ENCODE measurements at regions not wholly inside any gene's neighbourhood (a gene's known extent, or its start where the extent isn't known, plus 50 kb on each side); places are given as distances from the start of the nearest gene placed in this dataset.

DNA sequence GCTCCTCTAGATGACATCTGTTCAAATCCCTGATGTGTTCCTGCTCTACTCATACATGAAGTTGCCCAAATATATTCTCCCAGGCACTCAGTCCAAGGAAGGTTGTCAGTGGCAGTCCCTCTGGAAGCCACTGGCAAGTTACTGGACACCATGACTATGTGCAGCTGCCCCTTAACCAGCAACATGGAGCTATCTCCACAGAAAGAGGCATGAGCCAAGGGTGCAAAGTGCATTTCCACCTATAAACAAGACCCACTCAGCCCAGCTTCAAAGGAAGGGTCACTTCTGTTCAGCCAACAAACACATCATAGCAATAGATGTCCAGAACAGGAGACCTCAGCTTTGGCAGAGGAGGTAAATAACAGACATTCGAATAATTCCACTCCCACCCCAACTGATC is 217.6 kb upstream of the PMEPA1 start:
- no peak overlapping the region for H3K27ac ChIP-seq (ENCODE audit: low read depth in 1 of 2, low read length in 1 of 2)
- H3K4me3 ChIP-seq (ENCODE audit: low read length in 2 of 2), result no peak overlapping the region
- H3K4me1 ChIP-seq (ENCODE audit: control insufficient read depth in 2 of 2, insufficient read depth in 2 of 2, low read length in 2 of 2), result no peaks in the 10 kb centered on the region
- H3K9me3 ChIP-seq (ENCODE audit: control insufficient read depth in 2 of 2, insufficient read depth in 1 of 2, low read length in 1 of 2), result no peaks in the 10 kb centered on the region
- H3K36me3 ChIP-seq (ENCODE audit: control insufficient read depth in 2 of 2, insufficient read depth in 2 of 2, low read length in 1 of 2), result no peaks in the 10 kb centered on the region
- H3K27me3 ChIP-seq (ENCODE audit: control insufficient read depth in 2 of 2, insufficient read depth in 1 of 2, low read length in 1 of 2), result no peaks in the 10 kb centered on the region
- DNase-seq (ENCODE audit: low read depth in 6 of 9, low spot score in 9 of 9), result no peak
- WGBS, result 98% methylated on average over 1 of the region's 1 CpG

DNA sequence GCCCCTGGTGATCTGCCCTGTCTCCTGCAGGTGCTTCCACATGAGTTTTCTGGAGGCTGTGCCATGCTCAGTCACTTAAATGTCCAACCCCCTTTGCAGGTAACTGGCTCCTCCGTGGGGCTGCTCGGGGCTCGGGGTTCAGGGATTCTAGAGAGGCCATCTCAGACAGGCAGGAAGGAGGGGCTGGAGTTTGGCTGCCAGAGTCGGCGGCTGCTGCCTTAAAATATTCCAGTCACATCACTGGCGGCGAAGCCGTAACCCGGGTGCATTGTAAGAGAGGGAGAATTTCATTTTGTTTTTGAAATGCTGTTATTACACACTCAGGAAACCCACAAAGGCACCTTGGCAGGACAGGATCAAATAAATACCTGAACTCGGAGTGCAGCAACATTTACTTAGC is 212.9 kb upstream of the PMEPA1 start:
- WGBS, result 89% methylated on average over 10 of the region's 10 CpGs
- H3K27me3 ChIP-seq (ENCODE audit: control insufficient read depth in 2 of 2, insufficient read depth in 1 of 2, low read length in 1 of 2), result no peaks in the 10 kb centered on the region
- no peak for DNase-seq (ENCODE audit: low read depth in 6 of 9, low spot score in 9 of 9)
- no peak overlapping the region for H3K4me3 ChIP-seq (ENCODE audit: low read length in 2 of 2)
- H3K9me3 ChIP-seq (ENCODE audit: control insufficient read depth in 2 of 2, insufficient read depth in 1 of 2, low read length in 1 of 2), result no peaks in the 10 kb centered on the region
- H3K36me3 ChIP-seq (ENCODE audit: control insufficient read depth in 2 of 2, insufficient read depth in 2 of 2, low read length in 1 of 2), result no peaks in the 10 kb centered on the region
- H3K27ac ChIP-seq (ENCODE audit: low read depth in 1 of 2, low read length in 1 of 2), result no peak overlapping the region
- no peaks in the 10 kb centered on the region for H3K4me1 ChIP-seq (ENCODE audit: control insufficient read depth in 2 of 2, insufficient read depth in 2 of 2, low read length in 2 of 2)

DNA sequence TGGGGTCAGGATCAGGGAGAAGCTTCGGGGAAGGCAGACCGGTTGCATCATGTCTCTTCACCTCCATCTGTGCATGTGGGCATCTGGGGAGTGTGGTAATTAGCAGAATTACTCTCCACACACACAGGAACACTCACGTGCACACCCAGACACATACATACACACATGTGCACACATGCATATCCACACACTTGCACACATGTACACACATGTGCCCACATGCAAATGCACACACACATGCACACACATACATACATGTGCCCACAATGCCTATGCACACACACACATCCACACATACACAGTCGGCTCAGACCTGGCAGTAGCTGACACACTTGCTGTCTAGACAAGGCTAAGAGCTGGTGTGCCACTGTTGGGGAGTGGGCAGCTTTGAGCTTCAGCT is 212.3 kb upstream of the PMEPA1 start:
- DNase-seq (ENCODE audit: low read depth in 6 of 9, low spot score in 9 of 9), result no peak
- Histone ChIP-seq H3K36me3 (ENCODE audit: control insufficient read depth in 2 of 2, insufficient read depth in 2 of 2, low read length in 1 of 2) (no peaks in the 10 kb centered on the region), H3K4me3 (ENCODE audit: low read length in 2 of 2) (no peak overlapping the region), H3K27me3 (ENCODE audit: control insufficient read depth in 2 of 2, insufficient read depth in 1 of 2, low read length in 1 of 2) (no peaks in the 10 kb centered on the region), H3K27ac (ENCODE audit: low read depth in 1 of 2, low read length in 1 of 2) (no peak overlapping the region), H3K9me3 (ENCODE audit: control insufficient read depth in 2 of 2, insufficient read depth in 1 of 2, low read length in 1 of 2) (no peaks in the 10 kb centered on the region), H3K4me1 (ENCODE audit: control insufficient read depth in 2 of 2, insufficient read depth in 2 of 2, low read length in 2 of 2) (no peaks in the 10 kb centered on the region)
- WGBS, result 73% methylated on average over 4 of the region's 4 CpGs

DNA sequence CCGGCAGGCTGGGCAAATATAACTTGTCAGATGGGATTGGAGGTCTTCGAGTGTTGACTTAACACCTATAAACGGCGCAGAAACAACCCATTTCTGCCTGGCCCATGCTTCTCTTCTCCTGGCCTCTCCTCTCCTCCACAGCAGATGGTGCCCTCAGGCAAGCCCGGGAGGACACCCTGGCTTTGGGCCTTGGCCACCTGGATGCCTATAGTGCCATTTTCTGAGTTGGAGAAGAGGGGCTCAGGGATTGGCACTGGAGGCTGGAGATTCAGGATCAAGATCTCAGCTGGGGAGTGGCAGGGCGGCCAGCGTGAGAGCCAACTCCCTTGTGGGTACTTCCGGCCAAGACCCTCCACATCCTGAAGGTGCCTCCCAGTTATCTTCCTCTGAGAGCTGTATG is 211.9 kb upstream of the PMEPA1 start:
- no peaks in the 10 kb centered on the region for H3K27me3 ChIP-seq (ENCODE audit: control insufficient read depth in 2 of 2, insufficient read depth in 1 of 2, low read length in 1 of 2)
- no peak overlapping the region for H3K27ac ChIP-seq (ENCODE audit: low read depth in 1 of 2, low read length in 1 of 2)
- no peak overlapping the region for H3K4me3 ChIP-seq (ENCODE audit: low read length in 2 of 2)
- no peaks in the 10 kb centered on the region for H3K4me1 ChIP-seq (ENCODE audit: control insufficient read depth in 2 of 2, insufficient read depth in 2 of 2, low read length in 2 of 2)
- no peaks in the 10 kb centered on the region for H3K9me3 ChIP-seq (ENCODE audit: control insufficient read depth in 2 of 2, insufficient read depth in 1 of 2, low read length in 1 of 2)
- WGBS, result 89% methylated on average over 8 of the region's 8 CpGs
- DNase-seq (ENCODE audit: low read depth in 6 of 9, low spot score in 9 of 9), result no peak
- no peaks in the 10 kb centered on the region for H3K36me3 ChIP-seq (ENCODE audit: control insufficient read depth in 2 of 2, insufficient read depth in 2 of 2, low read length in 1 of 2)

DNA sequence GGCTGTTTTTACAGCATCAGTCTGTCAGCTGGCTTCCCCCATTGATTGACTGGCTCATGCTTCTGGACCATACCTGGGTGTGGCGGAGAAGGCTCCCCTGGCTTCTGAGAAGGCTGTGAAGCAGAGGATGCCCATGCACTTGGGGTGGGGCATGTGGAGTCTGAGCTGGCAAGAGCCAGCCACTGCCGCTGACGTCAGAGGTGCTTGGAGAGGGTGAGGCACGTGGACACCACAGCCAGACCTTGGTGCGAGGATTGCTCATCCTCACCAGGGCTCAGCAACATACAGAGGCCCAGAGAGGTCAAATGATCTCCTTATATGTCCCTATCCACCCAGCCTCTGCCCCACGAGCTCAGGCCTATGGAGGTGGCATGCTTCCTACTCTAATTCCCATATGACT is 211.2 kb upstream of the PMEPA1 start:
- no peaks in the 10 kb centered on the region for H3K4me1 ChIP-seq (ENCODE audit: control insufficient read depth in 2 of 2, insufficient read depth in 2 of 2, low read length in 2 of 2)
- no peaks in the 10 kb centered on the region for H3K36me3 ChIP-seq (ENCODE audit: control insufficient read depth in 2 of 2, insufficient read depth in 2 of 2, low read length in 1 of 2)
- no peak for DNase-seq (ENCODE audit: low read depth in 6 of 9, low spot score in 9 of 9)
- WGBS, result 91% methylated on average over 6 of the region's 6 CpGs
- H3K27ac ChIP-seq (ENCODE audit: low read depth in 1 of 2, low read length in 1 of 2), result no peak overlapping the region
- no peaks in the 10 kb centered on the region for H3K27me3 ChIP-seq (ENCODE audit: control insufficient read depth in 2 of 2, insufficient read depth in 1 of 2, low read length in 1 of 2)
- H3K4me3 ChIP-seq (ENCODE audit: low read length in 2 of 2), result no peak overlapping the region
- H3K9me3 ChIP-seq (ENCODE audit: control insufficient read depth in 2 of 2, insufficient read depth in 1 of 2, low read length in 1 of 2), result no peaks in the 10 kb centered on the region

DNA sequence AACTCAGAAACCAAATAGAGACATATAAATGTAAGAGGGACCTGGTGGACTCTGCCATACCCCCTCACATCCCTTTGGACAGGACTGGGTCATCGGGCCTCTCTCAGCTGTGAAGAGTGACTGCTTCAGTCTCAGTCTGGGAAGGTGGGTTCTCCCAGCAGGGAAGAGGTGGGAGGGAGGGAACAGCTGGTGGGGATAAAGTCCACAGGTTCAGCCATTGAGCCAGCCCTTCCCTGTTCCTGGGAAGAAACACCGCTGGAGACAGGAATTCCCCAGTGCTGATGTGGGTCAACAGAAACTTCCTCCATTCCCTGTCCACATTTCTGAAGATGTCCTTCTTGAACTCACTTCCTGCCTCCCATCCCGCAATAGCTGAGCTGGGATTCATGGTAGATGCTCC is 209.2 kb upstream of the PMEPA1 start:
- no peaks in the 10 kb centered on the region for H3K4me1 ChIP-seq (ENCODE audit: control insufficient read depth in 2 of 2, insufficient read depth in 2 of 2, low read length in 2 of 2)
- no peak for DNase-seq (ENCODE audit: low read depth in 6 of 9, low spot score in 9 of 9)
- H3K36me3 ChIP-seq (ENCODE audit: control insufficient read depth in 2 of 2, insufficient read depth in 2 of 2, low read length in 1 of 2), result no peaks in the 10 kb centered on the region
- WGBS, result 92% methylated on average over 3 of the region's 3 CpGs
- H3K4me3 ChIP-seq (ENCODE audit: low read length in 2 of 2), result no peak overlapping the region
- H3K27me3 ChIP-seq (ENCODE audit: control insufficient read depth in 2 of 2, insufficient read depth in 1 of 2, low read length in 1 of 2), result no peaks in the 10 kb centered on the region
- no peak overlapping the region for H3K27ac ChIP-seq (ENCODE audit: low read depth in 1 of 2, low read length in 1 of 2)
- no peaks in the 10 kb centered on the region for H3K9me3 ChIP-seq (ENCODE audit: control insufficient read depth in 2 of 2, insufficient read depth in 1 of 2, low read length in 1 of 2)

DNA sequence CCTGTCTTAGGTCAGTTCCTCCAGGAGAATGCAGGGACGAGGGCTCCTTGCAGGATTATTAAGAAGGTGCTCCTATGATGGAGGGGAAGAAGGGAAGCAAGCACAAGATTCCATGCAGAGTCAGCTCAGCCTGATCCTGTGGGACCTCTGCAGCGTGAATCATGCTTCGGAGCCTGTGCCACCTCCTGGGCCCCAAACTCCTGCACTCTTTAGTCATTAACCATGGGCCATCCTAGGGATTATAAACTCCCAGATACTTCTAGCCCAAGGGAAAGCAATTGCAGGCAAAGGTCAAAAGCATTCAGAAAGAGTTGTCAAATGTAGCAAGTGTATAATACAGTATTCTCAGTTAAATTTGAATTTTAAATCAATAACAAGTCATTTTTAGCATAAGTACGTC is 208.7 kb upstream of the PMEPA1 start:
- Histone ChIP-seq H3K27ac (ENCODE audit: low read depth in 1 of 2, low read length in 1 of 2) (no peak overlapping the region), H3K9me3 (ENCODE audit: control insufficient read depth in 2 of 2, insufficient read depth in 1 of 2, low read length in 1 of 2) (no peaks in the 10 kb centered on the region), H3K4me3 (ENCODE audit: low read length in 2 of 2) (no peak overlapping the region), H3K36me3 (ENCODE audit: control insufficient read depth in 2 of 2, insufficient read depth in 2 of 2, low read length in 1 of 2) (no peaks in the 10 kb centered on the region), H3K4me1 (ENCODE audit: control insufficient read depth in 2 of 2, insufficient read depth in 2 of 2, low read length in 2 of 2) (no peaks in the 10 kb centered on the region), H3K27me3 (ENCODE audit: control insufficient read depth in 2 of 2, insufficient read depth in 1 of 2, low read length in 1 of 2) (no peaks in the 10 kb centered on the region)
- no peak for DNase-seq (ENCODE audit: low read depth in 6 of 9, low spot score in 9 of 9)
- 82% methylated on average over 4 of the region's 4 CpGs for WGBS

DNA sequence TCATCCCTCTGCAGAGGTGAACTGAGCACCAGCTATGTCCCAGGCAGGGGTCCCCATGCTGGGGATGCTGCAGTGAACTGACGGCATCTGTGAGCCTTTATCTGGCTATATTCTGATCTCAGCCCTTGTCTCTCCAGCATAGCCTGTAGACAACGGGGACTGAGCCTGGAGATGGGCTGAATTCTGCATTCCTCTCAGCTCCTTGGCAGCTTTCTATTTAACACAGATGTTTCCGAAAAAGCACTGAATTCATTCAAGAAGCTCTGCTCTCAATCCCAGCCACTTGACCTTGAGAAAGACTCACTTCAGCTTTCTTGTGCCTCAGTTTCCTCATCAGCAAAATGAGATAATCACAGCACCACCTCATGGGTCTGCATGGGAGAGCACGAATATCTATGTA is 204.4 kb upstream of the PMEPA1 start:
- no peak overlapping the region for H3K4me3 ChIP-seq (ENCODE audit: low read length in 2 of 2)
- no peak overlapping the region for H3K27ac ChIP-seq (ENCODE audit: low read depth in 1 of 2, low read length in 1 of 2)
- H3K27me3 ChIP-seq (ENCODE audit: control insufficient read depth in 2 of 2, insufficient read depth in 1 of 2, low read length in 1 of 2), result no peaks in the 10 kb centered on the region
- no peak for DNase-seq (ENCODE audit: low read depth in 6 of 9, low spot score in 9 of 9)
- no peaks in the 10 kb centered on the region for H3K9me3 ChIP-seq (ENCODE audit: control insufficient read depth in 2 of 2, insufficient read depth in 1 of 2, low read length in 1 of 2)
- no peaks in the 10 kb centered on the region for H3K36me3 ChIP-seq (ENCODE audit: control insufficient read depth in 2 of 2, insufficient read depth in 2 of 2, low read length in 1 of 2)
- 81% methylated on average over 4 of the region's 4 CpGs for WGBS
- H3K4me1 ChIP-seq (ENCODE audit: control insufficient read depth in 2 of 2, insufficient read depth in 2 of 2, low read length in 2 of 2), result no peaks in the 10 kb centered on the region

DNA sequence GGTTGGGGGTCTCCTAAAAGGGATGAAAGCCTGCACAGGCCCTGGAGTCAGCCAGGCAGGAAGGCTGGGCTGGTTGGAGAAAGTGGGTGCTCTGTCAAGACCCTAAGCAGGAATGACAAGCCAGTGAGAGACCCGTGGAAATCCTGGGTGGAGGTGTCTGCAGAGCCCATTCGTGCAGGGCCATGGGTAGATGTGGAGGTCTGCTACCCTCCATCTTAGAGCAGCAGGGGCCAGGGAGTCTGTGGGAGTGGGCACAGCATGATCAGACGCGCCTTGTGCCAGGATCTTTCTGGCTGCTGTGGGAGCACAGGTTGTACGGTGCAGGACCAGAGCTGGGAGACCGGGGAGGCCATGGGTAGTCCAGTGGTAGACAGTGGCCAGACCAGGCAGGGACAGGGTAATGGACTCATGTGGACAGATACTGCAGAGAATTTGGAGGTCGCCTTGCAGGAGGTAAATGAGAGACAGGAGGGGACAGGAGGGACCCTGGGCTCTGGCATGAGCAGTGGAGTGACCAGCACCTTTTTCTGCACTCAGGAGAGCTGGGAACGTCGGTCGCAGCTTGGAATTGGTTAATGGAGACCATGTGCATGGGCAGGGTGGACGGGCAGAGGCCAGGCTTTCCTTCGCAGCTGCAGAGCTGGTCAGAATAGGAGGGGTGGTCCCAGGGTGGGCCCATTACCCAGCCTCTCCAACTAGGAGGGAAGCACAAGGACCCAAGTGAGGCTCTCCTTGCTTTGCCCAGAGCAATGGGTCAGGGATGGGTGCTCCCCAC is 203.5 kb upstream of the PMEPA1 start:
- H3K4me3 ChIP-seq (ENCODE audit: low read length in 2 of 2), result no peak overlapping the region
- WGBS, result 91% methylated on average over 12 of the region's 12 CpGs

DNA sequence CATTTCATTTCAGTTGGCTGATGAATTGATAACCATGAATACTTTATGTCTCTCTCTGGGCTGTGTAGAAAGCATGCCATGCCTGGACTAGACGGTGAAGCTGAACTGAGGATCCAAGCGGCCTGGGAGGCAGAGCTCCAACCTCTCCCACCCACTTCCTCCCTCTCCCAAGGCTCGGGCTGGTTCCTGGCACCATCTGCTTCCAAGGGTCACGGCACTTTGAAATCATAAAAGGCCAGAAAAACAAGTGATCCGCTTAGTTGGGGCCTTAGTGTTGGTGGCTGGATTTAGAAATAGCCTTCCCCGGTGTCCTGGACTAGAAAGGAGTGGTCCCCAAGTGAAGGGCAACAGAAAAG is 202.4 kb upstream of the PMEPA1 start:
- Histone ChIP-seq H3K27me3 (ENCODE audit: control insufficient read depth in 2 of 2, insufficient read depth in 1 of 2, low read length in 1 of 2) (peaks cover 0 to 3% of the 10 kb centered on the region in 2 donors), H3K36me3 (ENCODE audit: control insufficient read depth in 2 of 2, insufficient read depth in 2 of 2, low read length in 1 of 2) (no peaks in the 10 kb centered on the region), H3K27ac (ENCODE audit: low read depth in 1 of 2, low read length in 1 of 2) (no peak overlapping the region), H3K4me3 (ENCODE audit: low read length in 2 of 2) (no peak overlapping the region), H3K9me3 (ENCODE audit: control insufficient read depth in 2 of 2, insufficient read depth in 1 of 2, low read length in 1 of 2) (no peaks in the 10 kb centered on the region), H3K4me1 (ENCODE audit: control insufficient read depth in 2 of 2, insufficient read depth in 2 of 2, low read length in 2 of 2) (no peaks in the 10 kb centered on the region)
- 66% methylated on average over 6 of the region's 6 CpGs for WGBS
- DNase-seq (ENCODE audit: low read depth in 6 of 9, low spot score in 9 of 9), result no peak

More for the DNA sequence above, 203.5 kb upstream of the PMEPA1 start:
- H3K4me1 ChIP-seq (ENCODE audit: control insufficient read depth in 2 of 2, insufficient read depth in 2 of 2, low read length in 2 of 2), result no peaks in the 10 kb centered on the region
- H3K9me3 ChIP-seq (ENCODE audit: control insufficient read depth in 2 of 2, insufficient read depth in 1 of 2, low read length in 1 of 2), result no peaks in the 10 kb centered on the region
- H3K27ac ChIP-seq (ENCODE audit: low read depth in 1 of 2, low read length in 1 of 2), result no peak overlapping the region
- DNase-seq (ENCODE audit: low read depth in 6 of 9, low spot score in 9 of 9), result no peak
- H3K27me3 ChIP-seq (ENCODE audit: control insufficient read depth in 2 of 2, insufficient read depth in 1 of 2, low read length in 1 of 2), result no peaks in the 10 kb centered on the region
- no peaks in the 10 kb centered on the region for H3K36me3 ChIP-seq (ENCODE audit: control insufficient read depth in 2 of 2, insufficient read depth in 2 of 2, low read length in 1 of 2)

Measured in thymus (tissue), 11 donors.